GM10248 (cell line): ENCODE measurements at regions not wholly inside any gene's neighbourhood (a gene's known extent, or its start where the extent isn't known, plus 50 kb on each side); places are given as distances from the start of the nearest gene placed in this dataset.
A peak's percentile ranks its signal among the peaks of the same experiment; 100 is the strongest.

ENCODE experiments used
- CTCF ChIA-PET: fragments of 300-600 bp; sonication (Branson Sonifier 250); formaldehyde crosslinking; extraction: SDS; loops from one replicate; lab custom pipeline; 2021; ENCODE audit warnings: antibody characterized with exemption; lab: Yijun Ruan, JAX
- POLR2A ChIA-PET: fragments of 350-650 bp; sonication (Branson Sonifier 250); formaldehyde crosslinking; extraction: SDS; loops from one replicate; lab custom pipeline; 2020; ENCODE audit warnings: antibody characterized with exemption; lab: Yijun Ruan, JAX
- DNase-seq: peaks from one replicate; pipeline ENCODE4 v3.0.0; 2012; ENCODE audit errors: extremely low spot score
- TF ChIP-seq, protein P1 (sequence below): IDR thresholded peaks from 2 replicates; pipeline ENCODE4 v1.5.1; 2012; ENCODE audit warnings: mild to moderate bottlenecking, low read depth; ENCODE audit errors: extremely low read depth, missing control alignments, control extremely low read depth

DNA sequence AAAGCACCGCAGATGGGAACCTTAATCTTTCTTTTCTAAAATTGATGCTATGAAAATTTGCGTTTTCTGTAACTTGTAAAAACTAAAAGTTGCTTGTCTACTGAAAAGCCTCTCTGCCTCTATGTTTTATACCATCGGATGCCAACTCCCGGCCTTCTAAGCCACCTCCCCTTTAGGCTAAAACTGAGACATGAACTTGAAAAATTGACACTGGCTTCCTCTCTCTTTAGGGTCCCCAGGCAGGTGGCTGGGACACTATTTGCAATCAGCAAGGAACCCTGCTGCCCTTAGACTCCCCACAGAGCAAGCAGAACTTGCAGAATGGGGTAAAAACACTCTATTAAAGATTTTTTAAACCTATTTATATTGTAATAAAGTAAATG is 151.1 kb upstream of the CAMK1G start:
- ChIA-PET CTCF (no interaction called here), POLR2A (no interaction called here)
- TF ChIP-seq, protein P1, sequence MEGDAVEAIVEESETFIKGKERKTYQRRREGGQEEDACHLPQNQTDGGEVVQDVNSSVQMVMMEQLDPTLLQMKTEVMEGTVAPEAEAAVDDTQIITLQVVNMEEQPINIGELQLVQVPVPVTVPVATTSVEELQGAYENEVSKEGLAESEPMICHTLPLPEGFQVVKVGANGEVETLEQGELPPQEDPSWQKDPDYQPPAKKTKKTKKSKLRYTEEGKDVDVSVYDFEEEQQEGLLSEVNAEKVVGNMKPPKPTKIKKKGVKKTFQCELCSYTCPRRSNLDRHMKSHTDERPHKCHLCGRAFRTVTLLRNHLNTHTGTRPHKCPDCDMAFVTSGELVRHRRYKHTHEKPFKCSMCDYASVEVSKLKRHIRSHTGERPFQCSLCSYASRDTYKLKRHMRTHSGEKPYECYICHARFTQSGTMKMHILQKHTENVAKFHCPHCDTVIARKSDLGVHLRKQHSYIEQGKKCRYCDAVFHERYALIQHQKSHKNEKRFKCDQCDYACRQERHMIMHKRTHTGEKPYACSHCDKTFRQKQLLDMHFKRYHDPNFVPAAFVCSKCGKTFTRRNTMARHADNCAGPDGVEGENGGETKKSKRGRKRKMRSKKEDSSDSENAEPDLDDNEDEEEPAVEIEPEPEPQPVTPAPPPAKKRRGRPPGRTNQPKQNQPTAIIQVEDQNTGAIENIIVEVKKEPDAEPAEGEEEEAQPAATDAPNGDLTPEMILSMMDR: no peak
- no peak for DNase-seq

- no peak for DNase-seq
- POLR2A ChIA-PET: no interaction called here
- TF ChIP-seq, protein P1: no peak
- CTCF ChIA-PET: no interaction called here
These were observed 149.9 kb upstream of the CAMK1G start for GRCh38 chr1:209433649-209434031.

GRCh38 chr1:209434066-209434465 is 149.4 kb upstream of the CAMK1G start:
- DNase-seq: no peak
- TF ChIP-seq, protein P1: no peak
- ChIA-PET POLR2A (no interaction called here), CTCF (interaction anchor here (2.0 kb wide), 1 partner anchor 11 kb away, joined by 5 read pairs; no protein-coding TSS in a partner anchor)

DNA sequence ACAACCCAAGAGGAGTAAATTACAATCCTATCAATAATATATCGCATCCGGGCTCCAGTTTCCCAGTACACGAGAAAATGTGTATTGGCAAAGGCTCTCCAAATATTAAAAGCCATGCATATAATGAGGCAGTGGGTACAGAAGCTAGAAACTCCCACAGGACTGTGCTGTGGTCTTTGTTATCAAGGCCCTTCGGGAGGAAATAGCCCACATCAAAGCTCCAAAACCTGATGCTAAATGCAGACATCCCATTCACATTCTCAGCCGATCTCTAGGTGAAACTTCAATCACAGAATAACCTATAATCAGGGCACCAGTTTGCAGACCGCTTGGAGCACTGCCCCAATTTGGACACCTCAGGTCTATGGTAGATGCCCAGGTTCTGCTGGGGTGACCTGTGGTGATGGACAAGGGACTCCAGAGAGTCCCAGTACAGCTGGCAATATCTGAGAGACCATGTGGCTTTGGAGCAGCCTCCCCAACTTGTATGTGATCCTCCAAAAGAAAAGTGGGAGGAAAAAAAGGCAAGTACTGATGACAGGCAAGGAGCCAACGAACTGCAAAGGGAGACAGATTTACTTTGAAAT is 148.8 kb upstream of the CAMK1G start:
- TF ChIP-seq, protein P1: no peak
- CTCF ChIA-PET: interaction anchor here (1.0 to 2.0 kb wide), 2 partner anchors 12 to 72 kb away, joined by 3 to 5 read pairs; no protein-coding TSS in a partner anchor
- DNase-seq: no peak
- POLR2A ChIA-PET: no interaction called here

GRCh38 chr1:209435654-209436566 is 147.6 kb upstream of the CAMK1G start:
- peak; percentile 54 for DNase-seq
- ChIA-PET POLR2A (no interaction called here), CTCF (interaction anchor here (1.0 to 2.0 kb wide), 2 partner anchors 13 to 71 kb away, joined by 3 to 5 read pairs; no protein-coding TSS in a partner anchor)
- TF ChIP-seq, protein P1: peak; percentile 65

- TF ChIP-seq, protein P1: no peak
- POLR2A ChIA-PET: no interaction called here
- no peak for DNase-seq
- CTCF ChIA-PET: no interaction called here
These were observed 143.7 kb upstream of the CAMK1G start for GRCh38 chr1:209439828-209440227.
